ENCODE measurements at regions not wholly inside any gene's neighbourhood (a gene's known extent, or its start where the extent isn't known, plus 50 kb on each side); places are given as distances from the start of the nearest gene placed in this dataset.

DNA sequence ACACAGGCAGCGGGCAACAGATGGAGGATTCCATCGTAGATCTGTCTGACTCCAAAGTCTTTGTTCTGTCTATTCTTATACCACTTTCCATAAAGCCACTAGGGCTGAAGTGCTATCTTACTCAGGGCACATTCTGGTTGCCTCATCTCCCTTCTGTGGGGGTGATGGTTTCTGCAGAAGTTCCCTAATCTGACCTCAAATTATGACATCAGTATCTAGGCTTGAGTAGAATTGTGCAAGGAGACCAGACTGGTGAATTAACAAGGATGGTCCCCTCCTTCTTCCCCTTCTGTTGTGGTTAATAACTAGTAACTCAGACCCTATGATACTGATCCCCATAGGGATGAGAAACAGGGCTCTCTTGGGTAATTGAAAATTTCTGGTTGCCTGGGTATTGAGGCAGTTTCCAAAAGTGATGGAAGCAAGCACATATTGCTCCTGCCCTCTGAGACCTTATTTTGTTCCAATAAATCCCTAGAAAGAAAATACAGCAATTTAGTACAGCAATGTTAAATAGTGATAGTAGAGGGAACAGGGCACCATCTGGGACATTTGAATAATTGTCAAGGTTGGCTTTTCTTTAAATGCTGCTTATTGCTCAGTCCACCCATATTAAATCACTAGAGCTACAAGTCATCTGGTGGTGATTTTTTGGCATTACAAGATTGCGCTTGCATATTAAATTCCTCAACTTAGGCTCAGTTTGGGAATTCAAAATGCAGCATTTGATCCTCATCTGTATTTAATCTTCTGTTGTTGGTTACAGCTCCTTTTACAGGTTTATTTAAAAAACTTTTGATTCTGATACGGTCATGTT is 57.3 kb upstream of the AP1S2 start:
- TF ChIP-seq CTCF (IDR thresholded peaks at IDR 0.05) (no peak), POLR2AphosphoS5 (IDR thresholded peaks at IDR 0.05; ENCODE audit: low read depth, low read length) (no peak), SIN3A (IDR thresholded peaks at IDR 0.05; ENCODE audit: borderline replicate concordance, insufficient read depth, low read depth, low read length) (no peak)

Measured in Panc1 (cell line).